ENCODE measurements at regions not wholly inside any gene's neighbourhood (a gene's known extent, or its start where the extent isn't known, plus 50 kb on each side); places are given as distances from the start of the nearest gene placed in this dataset.

DNA sequence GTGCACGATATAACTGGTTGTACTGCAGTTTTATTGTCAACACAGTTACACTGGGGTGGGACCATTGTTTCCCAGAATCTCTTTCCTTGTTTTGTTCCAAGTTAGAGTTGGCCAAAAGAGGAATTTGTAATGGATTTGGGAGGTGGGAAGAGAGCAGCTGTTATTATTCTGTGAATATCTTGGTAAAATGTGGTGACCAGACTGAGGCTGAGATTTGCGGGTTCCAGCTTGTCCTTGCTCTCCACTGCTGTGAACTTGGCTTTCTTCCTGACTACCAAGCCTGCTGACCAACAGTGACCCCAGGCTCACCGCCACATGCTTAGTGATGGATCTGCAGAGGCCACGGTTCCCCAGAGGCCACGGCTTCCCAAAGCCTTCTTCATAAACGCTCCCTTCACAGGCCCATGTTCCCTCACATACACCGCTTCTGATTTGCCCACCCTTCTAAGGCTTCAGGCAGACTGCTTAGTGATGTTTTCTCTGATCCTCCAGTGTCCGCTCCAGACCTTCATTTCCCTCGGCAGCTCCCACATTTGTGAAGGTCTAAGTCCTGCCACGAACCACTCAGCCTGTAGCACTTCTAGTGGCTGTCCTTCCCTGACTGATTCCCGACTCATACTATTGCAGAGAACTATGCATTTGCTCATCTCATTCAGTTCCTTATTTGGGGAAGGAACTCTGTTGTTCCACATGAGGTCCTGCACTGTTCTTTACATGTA, 525.5 kb upstream of the RGMA start:
- DNase-seq: no peak

GRCh38 chr15:93613386-93613785, 524.4 kb upstream of the RGMA start:
- no peak for DNase-seq

DNA sequence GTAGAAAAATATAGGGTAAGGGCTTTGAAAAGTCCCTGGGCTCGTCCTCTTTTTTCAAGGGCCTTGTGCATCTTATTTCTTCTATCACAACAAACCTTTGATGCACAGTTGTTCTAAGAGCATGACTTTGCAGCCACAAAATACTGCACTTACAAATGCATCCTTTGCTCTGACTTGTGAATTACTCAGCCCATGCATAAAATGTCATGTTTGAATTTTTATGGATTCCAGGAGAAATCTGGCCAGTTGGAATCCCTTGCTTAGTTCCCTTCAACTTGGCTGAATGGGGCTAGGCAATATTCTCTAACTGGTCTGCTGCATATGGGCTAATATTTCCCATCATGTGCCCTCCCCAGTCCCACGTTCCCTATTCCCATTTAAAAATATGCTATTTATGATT, 523.9 kb upstream of the RGMA start:
- no peak for DNase-seq

GRCh38 chr15:93610944-93611343, 521.9 kb upstream of the RGMA start:
- no peak for DNase-seq

DNA sequence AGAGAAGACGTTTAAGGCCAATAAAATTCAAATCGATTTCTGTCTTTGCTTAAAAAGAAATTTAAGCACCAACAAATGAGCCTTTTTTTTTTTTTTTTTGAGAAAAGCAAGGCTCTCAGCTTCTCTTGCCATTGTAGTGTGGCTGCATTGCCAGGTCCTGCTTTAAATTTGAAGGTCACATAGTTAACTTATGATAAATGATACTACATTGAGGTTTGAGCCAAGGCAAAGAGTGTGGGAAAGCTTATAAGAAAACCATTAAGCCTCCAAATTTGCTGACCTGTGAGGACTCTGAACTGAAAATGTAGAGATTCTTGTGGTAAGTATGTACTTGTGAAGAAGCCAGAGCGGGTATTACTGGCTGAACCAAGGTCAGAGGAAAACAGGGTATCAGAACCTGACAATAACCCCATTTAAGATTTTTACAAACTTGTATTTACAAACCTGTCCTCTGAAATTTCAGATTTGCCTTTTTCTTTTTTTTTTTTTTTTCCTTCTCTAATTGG, 519.7 kb upstream of the RGMA start:
- DNase-seq: no peak

GRCh38 chr15:93603550-93603949, 514.5 kb upstream of the RGMA start:
- no peak for DNase-seq

GRCh38 chr15:93587059-93587521, 498.1 kb upstream of the RGMA start:
- DNase-seq: no peak

DNA sequence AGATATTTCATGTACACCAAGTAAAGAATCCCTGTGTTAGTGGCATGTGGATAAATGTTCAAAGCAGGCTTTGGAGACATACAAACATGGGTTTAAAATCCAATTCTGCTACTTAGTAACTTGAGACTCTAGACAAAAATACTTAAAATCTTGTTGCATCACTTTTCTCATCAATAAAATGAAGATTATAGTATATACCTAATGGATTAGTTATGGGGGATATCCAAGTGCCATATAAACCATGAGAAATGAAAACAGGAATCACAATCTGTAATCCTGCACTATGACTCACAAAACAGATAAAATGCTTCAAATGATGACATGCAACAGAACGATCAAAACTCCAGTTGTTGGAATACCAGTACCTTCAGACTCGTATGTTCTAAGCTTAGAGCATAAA, 496.0 kb upstream of the RGMA start:
- no peak for DNase-seq

- DNase-seq: no peak
Observed at GRCh38 chr15:93583968-93584367, 495.0 kb upstream of the RGMA start.

GRCh38 chr15:93583552-93583951, 494.5 kb upstream of the RGMA start:
- no peak for DNase-seq

- no peak for DNase-seq
Observed at GRCh38 chr15:93570527-93570926, 481.5 kb upstream of the RGMA start.

GRCh38 chr15:93566762-93567161, 477.8 kb upstream of the RGMA start:
- no peak for DNase-seq

GRCh38 chr15:93565201-93565600, 476.2 kb upstream of the RGMA start:
- DNase-seq: no peak

- DNase-seq: no peak
Observed at GRCh38 chr15:93563218-93563617, 474.2 kb upstream of the RGMA start.

DNA sequence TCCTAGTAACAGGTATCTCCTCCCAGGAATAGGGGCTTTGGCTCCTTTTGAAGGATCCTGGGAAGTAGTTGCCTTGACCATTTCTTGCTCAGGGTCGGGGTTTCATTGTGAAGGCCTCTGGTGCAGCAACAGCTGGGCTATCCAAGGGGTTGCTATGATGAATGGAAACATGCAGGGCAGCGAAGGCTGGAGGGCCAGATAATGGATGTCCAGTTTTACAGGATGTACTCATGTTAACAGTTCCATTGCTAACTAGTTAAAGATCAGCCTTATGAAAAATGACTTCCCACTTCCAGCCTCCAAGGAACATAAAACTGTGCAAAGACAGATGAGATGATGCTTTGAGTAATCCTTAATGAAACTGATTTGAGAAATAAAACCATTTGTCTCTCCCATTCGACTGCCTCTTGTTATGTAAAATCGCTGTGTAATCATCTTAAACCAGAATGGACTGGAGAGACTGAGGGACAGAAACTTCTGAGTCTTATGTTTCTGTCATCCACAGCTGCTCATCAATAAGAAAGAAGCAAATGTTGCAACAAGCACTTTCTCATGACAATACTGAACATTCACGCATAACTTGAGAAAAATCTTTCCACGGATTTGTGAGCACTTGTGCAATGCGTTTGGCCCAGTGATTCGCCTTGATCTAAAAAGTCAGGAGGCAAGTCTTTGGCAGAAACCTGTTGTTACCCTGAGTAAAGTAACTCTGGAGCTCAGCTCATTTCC, 473.5 kb upstream of the RGMA start:
- DNase-seq: no peak

- DNase-seq: no peak
Observed at GRCh38 chr15:93557696-93558095, 468.7 kb upstream of the RGMA start.

- no peak for DNase-seq
Observed at GRCh38 chr15:93553167-93553935, 464.3 kb upstream of the RGMA start.

GRCh38 chr15:93543093-93543492, 454.1 kb upstream of the RGMA start:
- no peak for DNase-seq

- DNase-seq: no peak
Observed at GRCh38 chr15:93527374-93528050, 438.5 kb upstream of the RGMA start.

DNA sequence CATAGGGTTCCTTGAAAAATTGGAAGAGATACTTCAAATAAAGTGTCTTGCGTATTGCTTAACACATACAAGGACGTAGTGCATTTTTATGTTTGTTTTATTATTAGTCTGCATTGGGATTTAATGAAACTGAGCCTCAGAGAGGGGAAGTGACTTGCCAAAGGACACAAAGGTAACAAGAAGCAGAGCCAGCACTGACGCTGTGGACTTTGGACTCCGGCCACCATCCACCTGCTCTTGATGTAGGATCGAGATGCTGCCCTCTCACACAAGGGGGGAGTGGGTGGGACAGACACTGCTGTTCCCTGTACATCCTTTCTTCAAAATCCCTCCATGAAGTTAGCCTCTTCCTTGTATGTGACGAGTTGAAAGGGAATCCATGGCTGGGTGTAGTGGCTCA, 435.4 kb upstream of the RGMA start:
- no peak for DNase-seq

- DNase-seq: no peak
Observed at GRCh38 chr15:93523481-93523880, 434.5 kb upstream of the RGMA start.

- no peak for DNase-seq
Observed at GRCh38 chr15:93520206-93520605, 431.2 kb upstream of the RGMA start.

- no peak for DNase-seq
Observed at GRCh38 chr15:93519599-93519998, 430.6 kb upstream of the RGMA start.

Data from NCI-H1436 (cell line).